ENCODE measurements at regions not wholly inside any gene's neighbourhood (a gene's known extent, or its start where the extent isn't known, plus 50 kb on each side); places are given as distances from the start of the nearest gene placed in this dataset.

- no peak for TF ChIP-seq ZGPAT (CRISPR knock-in tag; IDR thresholded peaks at IDR 0.05)
- TF ChIP-seq BCL6 (CRISPR knock-in tag; IDR thresholded peaks at IDR 0.05), result no peak
- TF ChIP-seq CBX1 (IDR thresholded peaks at IDR 0.05; ENCODE audit: low read depth), result no peak
- no peak for TF ChIP-seq KLF16 (CRISPR knock-in tag; IDR thresholded peaks at IDR 0.05)
- no peak for TF ChIP-seq ATF1 (CRISPR knock-in tag; IDR thresholded peaks at IDR 0.05)
Measured at GRCh38 chr6:150767161-150767560, 98.3 kb upstream of the MTHFD1L start (continued).

DNA sequence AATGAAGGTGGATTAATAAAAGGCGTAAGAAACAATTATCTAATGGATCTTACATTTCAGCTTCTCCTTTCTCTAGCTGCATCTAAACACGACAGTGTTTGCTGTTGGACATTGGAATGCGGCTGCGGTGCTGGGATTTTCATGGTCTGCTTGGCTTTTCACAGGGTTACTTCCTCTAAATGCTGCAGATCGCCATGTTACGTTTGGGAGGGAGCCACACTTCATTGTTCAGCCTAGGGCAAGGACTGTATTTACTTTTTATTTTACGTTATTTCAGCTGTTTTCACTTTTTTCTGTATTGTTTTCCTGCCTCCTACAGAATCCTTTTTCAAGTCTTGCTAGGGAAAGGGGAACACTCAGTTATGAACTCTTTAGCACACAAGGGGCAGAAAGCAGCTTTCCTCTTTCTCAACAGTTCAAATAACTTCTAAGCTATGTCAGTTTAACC is 97.9 kb upstream of the MTHFD1L start:
- no peak for DNase-seq (ENCODE audit: low spot score)
- H3K4me1 ChIP-seq (ENCODE audit: insufficient read depth, low read length), result no peaks in the 10 kb centered on the region
- in situ Hi-C loops (cut with HindIII; ENCODE audit: extremely low pct_ligation_motif_present, low pct_unique_long_range_greater_than_20kb) (no loop called here), intact Hi-C loops (cut with micrococcal nuclease; ENCODE audit: unreplicated experiment) (no loop called here)
- peak; percentile 4 for FAIRE-seq
- no peaks in the 10 kb centered on the region for H3K36me3 ChIP-seq (replicated peaks in 1 of 2; ENCODE audit: control insufficient read depth in 1 of 2, insufficient read depth in 2 of 2, low read length in 2 of 2)
- ChIA-PET POLR2A (no interaction called here), CTCF (ENCODE audit: low intra/inter-chr PET ratio, low total read pairs) (no interaction called here)
- whole genome bisulfite sequencing (ENCODE audit: low lambda C conversion rate), result 3% methylated on average over 7 of the region's 7 CpGs
- H3K4me3 ChIP-seq (replicated peaks in 1 of 3; ENCODE audit: insufficient read depth in 1 of 3, low read depth in 2 of 3, low read length in 3 of 3), result no peak overlapping the region
- ATAC-seq, result no peak
- H3K9ac ChIP-seq (ENCODE audit: insufficient read depth, low read depth, low read length), result no peak overlapping the region
- no peak overlapping the region for H2AFZ ChIP-seq (ENCODE audit: low read length)
- no peaks in the 10 kb centered on the region for H3K9me3 ChIP-seq (ENCODE audit: low read length)
- no peak overlapping the region for H3K27ac ChIP-seq (ENCODE audit: extremely low read length, insufficient read depth, low read length)
- no peaks in the 10 kb centered on the region; a peak in 1 of 5 replicates for H3K27me3 ChIP-seq (ENCODE audit: control insufficient read depth in 1 of 2, insufficient read depth in 2 of 2, low read length in 2 of 2)
- no peaks in the 10 kb centered on the region for H4K20me1 ChIP-seq (ENCODE audit: insufficient read depth, low read length)
- H3K79me2 ChIP-seq (ENCODE audit: insufficient read depth, low read length), result no peaks in the 10 kb centered on the region
- no TSS peak for BruUV-seq (replicated peaks)
- H3K4me2 ChIP-seq (ENCODE audit: low read depth, low read length), result no peak overlapping the region
- TF ChIP-seq PLRG1 (conservative IDR thresholded peaks at IDR 0.05) (no peak), ARID3A (IDR thresholded peaks at IDR 0.05; ENCODE audit: low read depth, low read length) (no peak), ZNF816 (CRISPR knock-in tag; IDR thresholded peaks at IDR 0.05; ENCODE audit: borderline replicate concordance) (no peak), SP1 (IDR thresholded peaks at IDR 0.05) (no peak), SP1 (CRISPR knock-in tag; IDR thresholded peaks at IDR 0.05) (no peak), ZNF564 (CRISPR knock-in tag; IDR thresholded peaks at IDR 0.05) (no peak), MAF1 (CRISPR knock-in tag; IDR thresholded peaks at IDR 0.05; ENCODE audit: borderline replicate concordance) (no peak), ZNF740 (CRISPR knock-in tag; IDR thresholded peaks at IDR 0.05) (no peak), KDM1A (CRISPR knock-in tag; IDR thresholded peaks at IDR 0.05) (no peak), ZNF614 (CRISPR knock-in tag; IDR thresholded peaks at IDR 0.05; ENCODE audit: borderline replicate concordance) (no peak), ZNF335 (CRISPR knock-in tag; IDR thresholded peaks at IDR 0.05) (no peak), ZBTB37 (CRISPR knock-in tag; IDR thresholded peaks at IDR 0.05) (no peak), ZKSCAN8 (CRISPR knock-in tag; IDR thresholded peaks at IDR 0.05; ENCODE audit: borderline replicate concordance) (no peak), RFX5 (IDR thresholded peaks at IDR 0.05; ENCODE audit: low read depth, low read length) (no peak), ATAD3A (CRISPR knock-in tag; IDR thresholded peaks at IDR 0.05) (no peak)

All from HepG2 (cell line).